NT2/D1 (cell line): ENCODE measurements at regions not wholly inside any gene's neighbourhood (a gene's known extent, or its start where the extent isn't known, plus 50 kb on each side); places are given as distances from the start of the nearest gene placed in this dataset.

Experiments used
- SUZ12 ChIP-seq: IDR thresholded peaks from 2 replicates; pipeline ENCODE4 v1.6.1; 2011; ENCODE audit not compliant: insufficient read length, insufficient read depth; ENCODE audit errors: extremely low read depth
- YY1 ChIP-seq: IDR thresholded peaks from 2 replicates; pipeline ENCODE4 v1.6.1; 2011; ENCODE audit not compliant: insufficient read length, insufficient read depth

GRCh38 chr13:32902874-32903273, 113.3 kb upstream of the KL start:
- TF ChIP-seq YY1: no peak
- TF ChIP-seq SUZ12: no peak
